ENCODE measurements at regions not wholly inside any gene's neighbourhood (a gene's known extent, or its start where the extent isn't known, plus 50 kb on each side); places are given as distances from the start of the nearest gene placed in this dataset.

- no peak for TF ChIP-seq CTCF (IDR thresholded peaks at IDR 0.05; ENCODE audit: borderline replicate concordance, extremely low read depth, low read length, poor library complexity, severe bottlenecking)
- no peak for TF ChIP-seq EZH2 (IDR thresholded peaks at IDR 0.05; ENCODE audit: borderline replicate concordance, low read depth, low read length, severe bottlenecking)
Observed at GRCh38 chr7:118708741-118709140, 484.2 kb downstream of the ANKRD7 start.

Data from DND-41 (cell line).